Activated T-helper 2 cell treated with anti-CD3 and anti-CD28 coated beads, Interferon-gamma antibody, Interleukin-2, Interleukin-4, amounts not matched to agents 10 μg/mL and 5 μg/mL and 100 μg/mL, durations not matched to agents 14 hours and 24 hours and 36 hours (primary cell): ENCODE measurements at regions not wholly inside any gene's neighbourhood (a gene's known extent, or its start where the extent isn't known, plus 50 kb on each side); places are given as distances from the start of the nearest gene placed in this dataset.
"Not testable (repeated sequence)": the region's sequence is repeated elsewhere in the genome, so short reads cannot be mapped to it uniquely, and the experiment has no call there.

Experiments
- DNase-seq: peaks from one replicate; pipeline ENCODE4 v3.0.0; 2021; ENCODE audit warnings: low spot score
- H3K27ac Mint-ChIP-seq: one replicate; pipeline ENCODE4 v1.8.0; 2021; ENCODE audit warnings: mixed read lengths
- H3K27me3 Mint-ChIP-seq: one replicate; pipeline ENCODE4 v1.8.0; 2021; ENCODE audit warnings: low read depth, mixed read lengths
- H3K36me3 Mint-ChIP-seq: one replicate; pipeline ENCODE4 v1.8.0; 2021; ENCODE audit warnings: low read depth, mixed read lengths
- H3K4me1 Mint-ChIP-seq: one replicate; pipeline ENCODE4 v1.8.0; 2021; ENCODE audit warnings: low read depth, mixed read lengths
- H3K4me3 Mint-ChIP-seq: one replicate; pipeline ENCODE4 v1.8.0; 2021; ENCODE audit warnings: low read depth, mild to moderate bottlenecking, moderate library complexity, mixed read lengths
- H3K9me3 Mint-ChIP-seq: one replicate; pipeline ENCODE4 v1.8.0; 2021; ENCODE audit warnings: mixed read lengths
- intact Hi-C: fragments of 100-400 bp; cut with micrococcal nuclease; formaldehyde crosslinking; loops from one replicate; pipeline ENCODE4 v1.15.1; 2023

GRCh38 chr12:131553096-131553777, 157.7 kb upstream of the SFSWAP start:
- intact Hi-C loops: no loop called here
- no peak overlapping the region for H3K4me3 Mint-ChIP-seq
- no peak overlapping the region for H3K27ac Mint-ChIP-seq
- no peaks in the 10 kb centered on the region for H3K36me3 Mint-ChIP-seq
- H3K4me1 Mint-ChIP-seq: no peaks in the 10 kb centered on the region
- H3K27me3 Mint-ChIP-seq: peaks cover 4% of the 10 kb centered on the region
- H3K9me3 Mint-ChIP-seq: no peaks in the 10 kb centered on the region
- DNase-seq: no peak

GRCh38 chr12:131555197-131555846, 155.6 kb upstream of the SFSWAP start:
- no peak overlapping the region for H3K27ac Mint-ChIP-seq
- DNase-seq: no peak
- no peak overlapping the region for H3K4me3 Mint-ChIP-seq
- H3K27me3 Mint-ChIP-seq: peaks cover 4% of the 10 kb centered on the region
- no peaks in the 10 kb centered on the region for H3K4me1 Mint-ChIP-seq
- H3K36me3 Mint-ChIP-seq: no peaks in the 10 kb centered on the region
- intact Hi-C loops: no loop called here
- H3K9me3 Mint-ChIP-seq: no peaks in the 10 kb centered on the region

GRCh38 chr12:131555866-131556265, 155.0 kb upstream of the SFSWAP start:
- intact Hi-C loops: no loop called here
- no peak for DNase-seq
- Mint-ChIP-seq H3K9me3 (no peaks in the 10 kb centered on the region), H3K4me3 (no peak overlapping the region), H3K4me1 (no peaks in the 10 kb centered on the region), H3K27ac (no peak overlapping the region), H3K27me3 (peaks cover 4% of the 10 kb centered on the region), H3K36me3 (no peaks in the 10 kb centered on the region)

GRCh38 chr12:131557078-131557709, 153.7 kb upstream of the SFSWAP start:
- no peaks in the 10 kb centered on the region for H3K36me3 Mint-ChIP-seq
- no peaks in the 10 kb centered on the region for H3K4me1 Mint-ChIP-seq
- no peaks in the 10 kb centered on the region for H3K27me3 Mint-ChIP-seq
- intact Hi-C loops: no loop called here
- no peak for DNase-seq
- no peaks in the 10 kb centered on the region for H3K9me3 Mint-ChIP-seq
- no peak overlapping the region for H3K27ac Mint-ChIP-seq
- no peak overlapping the region for H3K4me3 Mint-ChIP-seq

GRCh38 chr12:131559517-131560516, 151.1 kb upstream of the SFSWAP start:
- H3K36me3 Mint-ChIP-seq: no peaks in the 10 kb centered on the region
- intact Hi-C loops: no loop called here
- no peak for DNase-seq
- H3K4me1 Mint-ChIP-seq: no peaks in the 10 kb centered on the region
- no peaks in the 10 kb centered on the region for H3K27me3 Mint-ChIP-seq
- no peak overlapping the region for H3K4me3 Mint-ChIP-seq
- H3K9me3 Mint-ChIP-seq: no peaks in the 10 kb centered on the region
- no peak overlapping the region for H3K27ac Mint-ChIP-seq

GRCh38 chr12:131561051-131561450, 149.8 kb upstream of the SFSWAP start:
- Mint-ChIP-seq H3K9me3 (no peaks in the 10 kb centered on the region), H3K4me3 (no peak overlapping the region), H3K36me3 (no peaks in the 10 kb centered on the region), H3K27ac (no peak overlapping the region), H3K27me3 (no peaks in the 10 kb centered on the region), H3K4me1 (no peaks in the 10 kb centered on the region)
- intact Hi-C loops: no loop called here
- no peak for DNase-seq

GRCh38 chr12:131561891-131562684, 148.8 kb upstream of the SFSWAP start:
- no peaks in the 10 kb centered on the region for H3K36me3 Mint-ChIP-seq
- no peaks in the 10 kb centered on the region for H3K4me1 Mint-ChIP-seq
- H3K4me3 Mint-ChIP-seq: no peak overlapping the region
- no peak overlapping the region for H3K27ac Mint-ChIP-seq
- DNase-seq: no peak
- H3K27me3 Mint-ChIP-seq: no peaks in the 10 kb centered on the region
- no peaks in the 10 kb centered on the region for H3K9me3 Mint-ChIP-seq
- intact Hi-C loops: no loop called here

GRCh38 chr12:131564138-131564727, 146.7 kb upstream of the SFSWAP start:
- H3K4me1 Mint-ChIP-seq, H3K9me3 Mint-ChIP-seq, H3K36me3 Mint-ChIP-seq, DNase-seq, H3K4me3 Mint-ChIP-seq, H3K27me3 Mint-ChIP-seq, intact Hi-C loops, H3K27ac Mint-ChIP-seq: not testable (repeated sequence)

- no peaks in the 10 kb centered on the region for H3K36me3 Mint-ChIP-seq
- no peak overlapping the region for H3K4me3 Mint-ChIP-seq
- DNase-seq: no peak
- peaks cover 4% of the 10 kb centered on the region for H3K27me3 Mint-ChIP-seq
- H3K4me1 Mint-ChIP-seq: no peaks in the 10 kb centered on the region
- no peak overlapping the region for H3K27ac Mint-ChIP-seq
- intact Hi-C loops: no loop called here
- H3K9me3 Mint-ChIP-seq: no peaks in the 10 kb centered on the region
Measured at GRCh38 chr12:131564845-131565244, 146.0 kb upstream of the SFSWAP start.

- Mint-ChIP-seq H3K4me1 (no peaks in the 10 kb centered on the region), H3K9me3 (no peaks in the 10 kb centered on the region), H3K36me3 (no peaks in the 10 kb centered on the region), H3K27ac (no peak overlapping the region), H3K27me3 (peaks cover 4% of the 10 kb centered on the region), H3K4me3 (no peak overlapping the region)
- no peak for DNase-seq
- intact Hi-C loops: no loop called here
Measured at GRCh38 chr12:131565267-131566015, 145.4 kb upstream of the SFSWAP start.

- no peak overlapping the region for H3K27ac Mint-ChIP-seq
- no peaks in the 10 kb centered on the region for H3K36me3 Mint-ChIP-seq
- no peaks in the 10 kb centered on the region for H3K4me1 Mint-ChIP-seq
- no peak for DNase-seq
- no peak overlapping the region for H3K4me3 Mint-ChIP-seq
- intact Hi-C loops: no loop called here
- peaks cover 4% of the 10 kb centered on the region for H3K27me3 Mint-ChIP-seq
- no peaks in the 10 kb centered on the region for H3K9me3 Mint-ChIP-seq
Measured at GRCh38 chr12:131568336-131568735, 142.6 kb upstream of the SFSWAP start.
